HG03378 (cell line): ENCODE measurements at regions not wholly inside any gene's neighbourhood (a gene's known extent, or its start where the extent isn't known, plus 50 kb on each side); places are given as distances from the start of the nearest gene placed in this dataset.

Source experiments
- ATAC-seq: cut with Tn5 transposase; IDR thresholded peaks from one replicate; pipeline ENCODE4 v1.9.1; 2021; ENCODE audit warnings: mild to moderate bottlenecking, moderate library complexity; ENCODE audit not compliant: unreplicated experiment

DNA sequence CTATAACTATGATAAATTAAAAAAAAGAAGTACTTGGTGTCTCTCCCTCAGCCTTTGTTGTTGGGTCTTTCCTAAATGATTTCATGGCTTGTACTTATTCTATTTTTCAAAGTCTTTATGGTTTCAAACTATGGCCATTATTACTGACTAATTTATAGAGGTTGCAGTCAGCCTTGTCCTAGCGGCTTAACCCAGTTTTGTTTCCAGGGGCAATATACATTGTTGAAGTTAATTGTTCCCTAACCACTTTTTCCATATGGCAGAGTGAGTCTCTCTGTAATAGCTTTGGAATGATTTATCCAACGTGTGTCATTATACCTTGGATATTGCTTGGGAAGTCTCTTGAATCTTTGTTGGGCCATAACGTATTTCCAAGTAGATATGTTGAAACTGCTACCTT lies 408.8 kb downstream of the HRH4 start:
- ATAC-seq: no peak

- ATAC-seq: no peak
These were observed 414.8 kb downstream of the HRH4 start for GRCh38 chr18:24875286-24875685.

DNA sequence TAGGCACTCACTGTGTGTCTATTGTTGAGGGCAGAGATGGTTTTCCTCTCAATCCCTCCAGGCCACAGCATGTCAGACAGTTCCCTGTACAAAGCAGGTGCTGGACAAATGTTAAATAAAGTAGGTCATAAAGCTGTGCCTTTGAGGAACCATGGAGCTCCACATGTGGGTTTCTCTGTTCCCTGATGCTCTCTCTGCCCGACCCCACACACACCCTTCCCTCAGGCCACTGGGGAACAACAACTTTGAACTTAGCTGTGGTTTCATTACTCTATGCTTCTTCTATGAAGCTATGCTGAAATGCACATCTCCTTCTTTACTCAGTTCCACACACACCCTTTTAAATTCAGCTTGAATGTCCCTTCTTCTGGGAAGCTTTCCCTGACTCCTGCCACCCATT lies 415.3 kb downstream of the HRH4 start:
- no peak for ATAC-seq

GRCh38 chr18:24876266-24876665 lies 415.8 kb downstream of the HRH4 start:
- no peak for ATAC-seq

DNA sequence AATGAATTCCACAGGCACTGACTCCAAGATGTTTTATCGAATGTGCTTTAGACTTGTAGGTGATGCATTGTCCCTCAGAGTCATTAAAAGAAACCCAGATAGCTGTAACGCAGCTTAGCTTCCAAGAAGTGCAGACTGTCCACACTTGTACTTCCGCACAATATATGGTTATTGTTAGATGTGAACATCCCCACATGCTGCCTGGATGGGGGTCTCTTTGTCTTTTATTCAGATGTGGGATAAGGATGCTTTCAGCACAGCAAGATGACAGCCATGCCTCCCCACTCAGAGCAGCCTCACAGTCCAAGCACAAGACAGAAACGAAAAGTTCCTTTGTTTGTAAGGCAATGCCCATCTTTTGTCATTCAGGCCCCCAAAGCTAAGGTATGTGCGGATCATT lies 416.6 kb downstream of the HRH4 start:
- ATAC-seq: no peak

DNA sequence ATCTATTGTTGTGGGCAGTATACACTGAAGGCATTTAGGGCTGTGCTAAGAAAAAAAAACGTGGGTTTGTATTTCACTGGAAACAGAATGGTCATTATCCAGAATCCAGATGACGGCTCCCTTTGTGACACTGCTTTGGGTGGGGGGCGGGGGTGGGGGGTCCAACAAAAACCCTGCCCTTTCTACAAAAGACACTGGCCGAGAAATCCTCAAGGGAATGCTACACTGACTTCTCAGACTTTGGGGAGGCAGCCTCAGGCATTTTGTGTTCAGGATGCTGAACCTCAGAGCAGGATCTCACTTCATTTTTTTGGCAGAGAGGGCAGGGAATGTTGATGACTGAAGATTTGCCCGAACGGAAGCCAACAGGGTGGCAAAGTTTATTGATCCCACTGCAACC lies 417.1 kb downstream of the HRH4 start:
- no peak for ATAC-seq

DNA sequence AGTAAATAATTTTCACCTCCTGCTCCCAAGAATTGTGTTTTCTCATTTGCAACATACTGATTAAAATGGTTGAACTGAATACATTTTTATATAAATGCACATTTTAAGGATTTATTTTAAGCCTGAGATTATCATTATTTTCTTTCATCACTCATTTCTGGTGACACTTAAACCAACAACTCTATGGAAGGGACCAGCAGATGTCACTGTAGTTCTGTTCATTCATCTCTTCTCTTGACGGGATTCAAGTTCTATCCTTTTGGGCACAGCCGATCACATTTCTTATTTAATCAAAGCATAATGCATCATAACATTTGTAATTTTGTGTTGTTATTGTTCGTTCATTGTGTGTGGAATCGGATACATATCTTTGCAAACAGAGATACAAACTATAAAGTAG lies 417.9 kb downstream of the HRH4 start:
- ATAC-seq: no peak

GRCh38 chr18:24885276-24885675 lies 424.8 kb downstream of the HRH4 start:
- ATAC-seq: no peak

DNA sequence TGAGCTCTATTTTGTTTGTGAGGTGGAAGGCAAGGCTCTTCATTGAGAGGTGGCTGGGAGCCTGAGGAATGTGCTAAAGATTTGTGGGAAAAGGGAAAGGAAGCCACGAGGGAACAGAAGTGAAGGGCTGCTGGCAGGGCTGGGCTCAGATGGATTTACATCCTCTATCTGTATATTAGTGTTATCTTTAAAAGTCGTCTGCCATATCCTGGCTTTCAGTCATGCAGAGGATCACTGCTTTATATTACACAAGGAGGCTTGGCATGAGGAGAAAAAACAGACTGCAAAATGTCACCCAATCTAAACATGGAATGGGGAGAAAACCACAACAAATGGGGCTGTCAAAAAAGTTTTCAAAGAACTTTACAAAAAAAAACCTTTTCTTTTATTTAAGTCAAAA lies 434.4 kb downstream of the HRH4 start:
- no peak for ATAC-seq

- ATAC-seq: no peak
These were observed 437.0 kb downstream of the HRH4 start for GRCh38 chr18:24897461-24897860.

GRCh38 chr18:24910221-24910620 lies 441.7 kb downstream of the ZNF521 start:
- ATAC-seq: no peak

- no peak for ATAC-seq
These were observed 438.3 kb downstream of the ZNF521 start for GRCh38 chr18:24913507-24914170.

DNA sequence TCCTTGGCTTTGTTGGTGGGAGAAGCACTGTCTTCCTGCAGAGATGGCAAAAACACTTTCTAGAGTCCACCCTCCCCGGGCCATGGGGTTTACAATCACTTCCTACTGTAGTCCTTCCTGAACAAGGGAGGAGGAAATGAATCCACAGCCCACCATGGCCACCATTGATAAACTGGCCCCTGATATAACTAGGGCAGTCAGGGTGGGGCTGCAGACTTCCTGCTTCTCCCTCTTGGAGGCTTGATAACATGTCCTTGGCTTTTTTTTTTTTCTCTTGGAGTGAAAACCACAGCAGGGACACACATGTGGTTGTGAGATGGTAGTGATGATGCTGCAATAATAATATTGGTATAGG lies 437.8 kb downstream of the ZNF521 start:
- ATAC-seq: no peak

- ATAC-seq: no peak
These were observed 437.3 kb downstream of the ZNF521 start for GRCh38 chr18:24914685-24915084.

DNA sequence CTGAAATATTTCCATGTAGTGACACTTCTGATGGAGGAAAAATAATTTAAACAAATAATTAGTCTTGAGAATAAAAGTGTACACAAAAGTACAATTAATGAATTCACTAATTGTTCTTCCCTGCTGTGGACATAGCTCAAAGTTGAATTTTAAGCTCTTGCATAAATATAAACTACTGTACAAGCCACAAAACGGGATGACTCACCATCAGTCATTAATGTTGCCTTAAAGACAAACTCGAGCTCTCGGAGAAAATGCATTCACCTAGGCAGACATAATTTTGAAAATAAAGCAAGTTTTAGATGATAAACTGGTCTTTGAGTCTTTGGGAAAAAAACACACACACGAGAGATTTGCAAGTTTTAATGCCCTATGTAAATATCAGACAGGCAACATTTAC lies 436.4 kb downstream of the ZNF521 start:
- ATAC-seq: no peak

DNA sequence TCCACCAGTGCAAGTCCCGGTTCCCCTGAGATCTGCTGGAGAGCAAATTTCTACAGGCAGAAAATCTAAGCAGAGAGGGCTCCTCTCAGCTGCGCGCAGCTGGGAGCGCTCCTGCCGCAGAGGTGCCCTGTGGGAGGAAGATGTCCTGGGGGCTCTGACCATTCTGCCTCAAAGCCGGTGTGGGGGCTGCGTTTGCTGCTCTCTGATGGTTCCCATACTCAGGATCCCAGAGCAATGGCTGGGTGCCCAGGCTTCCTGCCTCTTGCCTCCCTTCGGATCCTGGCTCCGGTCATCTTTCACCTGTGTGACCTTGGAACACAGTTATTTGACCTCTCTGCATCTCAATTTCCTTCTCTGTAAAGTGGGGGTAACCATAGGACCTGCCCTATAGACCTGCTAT lies 434.2 kb downstream of the ZNF521 start:
- ATAC-seq: no peak

- no peak for ATAC-seq
These were observed 433.7 kb downstream of the ZNF521 start for GRCh38 chr18:24918257-24918656.

DNA sequence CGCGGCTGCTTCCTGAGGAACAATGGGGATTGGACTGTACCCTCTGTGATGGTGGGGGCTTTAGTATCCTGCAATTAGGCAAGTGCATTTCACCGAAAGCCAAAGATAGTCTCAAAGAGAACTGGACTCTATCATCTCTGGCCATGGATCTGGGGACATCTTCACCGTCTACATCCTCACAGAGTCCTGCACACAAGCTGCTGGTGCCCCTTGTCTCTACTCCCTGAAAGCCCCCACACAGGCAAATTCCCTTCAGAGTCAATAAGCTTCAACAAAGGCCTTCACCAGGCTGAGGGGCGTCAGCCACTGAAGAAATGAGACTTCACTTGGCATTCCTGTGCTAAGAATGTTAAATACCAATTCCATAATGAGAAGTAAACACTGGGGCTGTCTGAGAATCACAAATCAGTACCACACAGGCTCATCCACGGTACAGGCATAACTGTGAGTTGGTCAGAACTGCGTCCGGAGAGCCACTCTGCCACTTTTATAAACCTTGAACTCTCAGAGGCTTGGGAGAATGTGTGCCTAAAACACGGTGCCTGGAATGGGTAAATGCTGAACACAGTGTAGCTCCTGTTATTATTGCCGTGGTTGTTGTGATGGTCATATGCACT lies 432.7 kb downstream of the ZNF521 start:
- no peak for ATAC-seq

DNA sequence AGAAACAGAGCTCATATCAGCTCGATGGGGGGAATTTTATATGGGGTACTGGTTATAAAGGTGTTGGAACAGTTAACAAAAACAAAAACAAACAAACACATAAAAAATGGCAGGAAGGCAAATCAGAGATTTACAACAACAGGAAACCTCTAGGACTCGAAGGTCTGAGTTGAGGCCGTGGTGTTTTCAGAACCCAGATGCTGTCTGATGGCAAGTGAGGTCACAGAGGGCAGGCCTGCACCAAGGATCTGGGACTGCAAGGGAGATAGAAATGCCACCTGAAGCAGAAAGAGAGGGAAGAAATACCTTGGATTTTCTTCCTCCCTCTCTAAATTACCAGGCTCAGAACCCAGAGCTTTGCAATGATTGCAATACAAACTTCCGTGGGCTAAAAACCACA lies 429.5 kb downstream of the ZNF521 start:
- ATAC-seq: no peak

DNA sequence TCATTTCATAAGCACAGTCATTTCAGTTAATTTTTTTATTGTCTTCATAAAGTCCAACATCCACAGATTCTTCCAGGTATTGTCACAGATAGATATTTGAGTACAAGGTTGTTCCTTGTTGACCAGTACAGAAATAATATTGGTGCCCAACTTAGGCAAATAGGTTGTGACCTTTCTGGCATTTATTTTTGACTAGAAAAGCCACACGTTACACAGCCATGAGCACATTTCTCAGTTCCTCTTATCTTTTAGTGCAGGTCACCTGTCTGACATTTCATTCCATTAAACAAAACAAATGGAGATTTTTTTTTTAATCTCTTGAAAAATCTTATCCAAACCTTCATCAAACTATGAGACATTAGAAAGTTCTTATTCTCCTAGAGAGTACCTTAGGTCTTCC lies 428.8 kb downstream of the ZNF521 start:
- peak; percentile 91 for ATAC-seq

- no peak for ATAC-seq
These were observed 427.8 kb downstream of the ZNF521 start for GRCh38 chr18:24924066-24924716.

DNA sequence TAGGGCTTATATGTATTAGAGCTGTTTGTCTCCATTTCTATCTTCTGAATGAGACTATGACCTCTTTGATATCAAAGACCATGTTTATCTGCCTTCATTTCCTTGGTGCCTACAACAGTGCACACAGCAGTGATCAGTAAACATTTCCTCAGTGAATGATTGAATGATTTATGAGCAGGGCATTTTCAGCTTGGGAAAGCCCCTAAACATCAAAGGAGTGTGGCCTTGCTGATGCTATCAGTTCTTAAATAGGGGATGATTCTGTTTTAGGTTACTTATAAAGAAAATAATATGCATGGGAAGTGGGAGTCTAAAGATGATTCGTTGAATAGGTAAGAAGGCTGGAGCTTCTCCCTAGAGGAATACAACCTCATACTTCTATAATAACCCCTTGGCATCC lies 425.3 kb downstream of the ZNF521 start:
- ATAC-seq: no peak
